ENCODE measurements at regions not wholly inside any gene's neighbourhood (a gene's known extent, or its start where the extent isn't known, plus 50 kb on each side); places are given as distances from the start of the nearest gene placed in this dataset.
"Not testable (repeated sequence)": the region's sequence is repeated elsewhere in the genome, so short reads cannot be mapped to it uniquely, and the experiment has no call there.

DNA sequence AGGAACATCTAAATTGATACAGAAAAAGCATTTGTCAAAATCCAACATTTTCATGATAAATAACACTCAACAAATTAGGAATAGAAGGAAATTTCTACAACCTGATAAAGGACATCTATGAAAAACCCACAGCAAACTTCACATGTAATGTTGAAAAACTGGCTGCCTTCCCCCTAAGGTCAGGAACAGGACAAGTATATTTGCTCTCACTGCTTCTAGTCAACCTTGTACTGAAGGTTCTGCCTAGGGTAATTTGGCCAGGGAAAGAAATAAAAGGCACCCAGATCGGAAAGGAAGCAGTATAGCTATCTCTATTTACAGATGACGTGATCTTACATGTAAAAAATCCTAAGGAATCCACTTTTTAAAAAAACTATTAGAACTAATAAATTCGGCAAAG, 97.1 kb upstream of the USP9X start:
- Histone ChIP-seq H4K20me1 (ENCODE audit: insufficient read depth) (no peaks in the 10 kb centered on the region), H3K4me1 (ENCODE audit: low read depth, poor library complexity, severe bottlenecking) (no peaks in the 10 kb centered on the region), H3K79me2 (ENCODE audit: insufficient read depth, low read depth) (no peaks in the 10 kb centered on the region), H3K27me3 (ENCODE audit: insufficient read depth, low read depth) (no peaks in the 10 kb centered on the region), H3K9ac (no peak overlapping the region), H3K4me3 (IDR thresholded peaks at IDR 0.05; ENCODE audit: insufficient read depth, low read depth, low read length) (no peak overlapping the region), H3K27ac (no peak overlapping the region), H3K36me3 (ENCODE audit: insufficient read depth) (no peaks in the 10 kb centered on the region), H3K4me2 (no peak overlapping the region), H2AFZ (ENCODE audit: low read depth) (no peak overlapping the region)
- TF ChIP-seq, protein P1, sequence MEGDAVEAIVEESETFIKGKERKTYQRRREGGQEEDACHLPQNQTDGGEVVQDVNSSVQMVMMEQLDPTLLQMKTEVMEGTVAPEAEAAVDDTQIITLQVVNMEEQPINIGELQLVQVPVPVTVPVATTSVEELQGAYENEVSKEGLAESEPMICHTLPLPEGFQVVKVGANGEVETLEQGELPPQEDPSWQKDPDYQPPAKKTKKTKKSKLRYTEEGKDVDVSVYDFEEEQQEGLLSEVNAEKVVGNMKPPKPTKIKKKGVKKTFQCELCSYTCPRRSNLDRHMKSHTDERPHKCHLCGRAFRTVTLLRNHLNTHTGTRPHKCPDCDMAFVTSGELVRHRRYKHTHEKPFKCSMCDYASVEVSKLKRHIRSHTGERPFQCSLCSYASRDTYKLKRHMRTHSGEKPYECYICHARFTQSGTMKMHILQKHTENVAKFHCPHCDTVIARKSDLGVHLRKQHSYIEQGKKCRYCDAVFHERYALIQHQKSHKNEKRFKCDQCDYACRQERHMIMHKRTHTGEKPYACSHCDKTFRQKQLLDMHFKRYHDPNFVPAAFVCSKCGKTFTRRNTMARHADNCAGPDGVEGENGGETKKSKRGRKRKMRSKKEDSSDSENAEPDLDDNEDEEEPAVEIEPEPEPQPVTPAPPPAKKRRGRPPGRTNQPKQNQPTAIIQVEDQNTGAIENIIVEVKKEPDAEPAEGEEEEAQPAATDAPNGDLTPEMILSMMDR (conservative IDR thresholded peaks at IDR 0.05; ENCODE audit: low read depth, low read length), result no peak

- H3K27ac ChIP-seq; H3K4me1 ChIP-seq (ENCODE audit: low read depth, poor library complexity, severe bottlenecking); H3K36me3 ChIP-seq (ENCODE audit: insufficient read depth); H3K9ac ChIP-seq; H3K79me2 ChIP-seq (ENCODE audit: insufficient read depth, low read depth); H3K4me2 ChIP-seq; H2AFZ ChIP-seq (ENCODE audit: low read depth); H3K4me3 ChIP-seq (IDR thresholded peaks at IDR 0.05; ENCODE audit: insufficient read depth, low read depth, low read length); H4K20me1 ChIP-seq (ENCODE audit: insufficient read depth); H3K27me3 ChIP-seq (ENCODE audit: insufficient read depth, low read depth): not testable (repeated sequence)
These were observed 91.8 kb upstream of the USP9X start for GRCh38 chrX:40993395-40993794.

DNA sequence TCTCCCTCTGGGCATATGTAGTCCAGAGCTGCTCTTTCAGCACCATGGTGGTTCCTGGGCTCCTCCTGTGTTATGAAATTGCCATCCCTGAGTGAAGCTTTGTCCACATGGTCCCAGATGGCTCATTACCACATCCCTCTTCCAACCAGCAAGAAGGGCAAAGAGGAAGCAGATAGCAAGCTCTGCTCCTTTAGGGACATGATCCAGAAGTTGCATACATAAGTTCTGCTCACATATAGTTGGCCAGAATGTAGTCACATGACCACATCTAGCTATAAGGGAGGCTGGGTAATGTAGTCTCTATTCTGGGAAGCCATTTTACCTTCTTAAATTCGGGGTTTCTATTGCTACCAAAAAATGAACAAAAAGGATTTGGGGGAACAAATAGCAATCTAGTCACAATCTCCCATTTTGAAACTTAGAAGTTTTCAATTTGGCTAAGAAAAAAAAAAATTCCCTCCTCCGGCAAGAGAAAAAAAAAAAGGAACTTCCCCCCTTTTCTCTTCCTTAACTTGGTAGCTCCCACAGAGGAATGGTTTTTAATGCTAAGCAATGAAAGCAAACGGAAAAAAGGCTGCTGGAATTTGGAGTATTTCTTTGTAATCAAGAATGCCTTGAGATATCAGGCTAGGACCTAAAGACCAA, 88.2 kb upstream of the USP9X start:
- Histone ChIP-seq H3K4me1 (ENCODE audit: low read depth, poor library complexity, severe bottlenecking) (no peaks in the 10 kb centered on the region), H2AFZ (ENCODE audit: low read depth) (peak overlapping the region; percentile 27; the same call in 1 of the 2 replicates), H3K36me3 (ENCODE audit: insufficient read depth) (no peaks in the 10 kb centered on the region), H3K4me2 (no peak overlapping the region), H3K27ac (no peak overlapping the region), H3K4me3 (IDR thresholded peaks at IDR 0.05; ENCODE audit: insufficient read depth, low read depth, low read length) (no peak overlapping the region), H4K20me1 (ENCODE audit: insufficient read depth) (no peaks in the 10 kb centered on the region), H3K27me3 (ENCODE audit: insufficient read depth, low read depth) (no peaks in the 10 kb centered on the region), H3K9ac (no peak overlapping the region), H3K79me2 (ENCODE audit: insufficient read depth, low read depth) (no peaks in the 10 kb centered on the region)
- TF ChIP-seq, protein P1 (conservative IDR thresholded peaks at IDR 0.05; ENCODE audit: low read depth, low read length), result no peak

GRCh38 chrX:40998123-40998522, 87.1 kb upstream of the USP9X start:
- H2AFZ ChIP-seq (ENCODE audit: low read depth), result no peak overlapping the region

GRCh38 chrX:41001327-41001726, 83.9 kb upstream of the USP9X start:
- Histone ChIP-seq H3K27ac (no peak overlapping the region), H3K36me3 (ENCODE audit: insufficient read depth) (no peaks in the 10 kb centered on the region), H3K4me2 (no peak overlapping the region), H3K4me1 (ENCODE audit: low read depth, poor library complexity, severe bottlenecking) (no peaks in the 10 kb centered on the region), H2AFZ (ENCODE audit: low read depth) (no peak overlapping the region), H3K27me3 (ENCODE audit: insufficient read depth, low read depth) (no peaks in the 10 kb centered on the region), H3K4me3 (IDR thresholded peaks at IDR 0.05; ENCODE audit: insufficient read depth, low read depth, low read length) (no peak overlapping the region), H3K79me2 (ENCODE audit: insufficient read depth, low read depth) (no peaks in the 10 kb centered on the region), H3K9ac (no peak overlapping the region), H4K20me1 (ENCODE audit: insufficient read depth) (no peaks in the 10 kb centered on the region)
- TF ChIP-seq, protein P1 (conservative IDR thresholded peaks at IDR 0.05; ENCODE audit: low read depth, low read length), result no peak

More at GRCh38 chrX:40998123-40998522, 87.1 kb upstream of the USP9X start:
- TF ChIP-seq, protein P1 (conservative IDR thresholded peaks at IDR 0.05; ENCODE audit: low read depth, low read length), result no peak
- Histone ChIP-seq H3K27ac (no peak overlapping the region), H3K9ac (no peak overlapping the region), H3K36me3 (ENCODE audit: insufficient read depth) (no peaks in the 10 kb centered on the region), H3K4me1 (ENCODE audit: low read depth, poor library complexity, severe bottlenecking) (no peaks in the 10 kb centered on the region), H4K20me1 (ENCODE audit: insufficient read depth) (no peaks in the 10 kb centered on the region), H3K79me2 (ENCODE audit: insufficient read depth, low read depth) (no peaks in the 10 kb centered on the region), H3K27me3 (ENCODE audit: insufficient read depth, low read depth) (no peaks in the 10 kb centered on the region), H3K4me3 (IDR thresholded peaks at IDR 0.05; ENCODE audit: insufficient read depth, low read depth, low read length) (no peak overlapping the region), H3K4me2 (no peak overlapping the region)
